Heart left ventricle (tissue), 16 donors: ENCODE measurements at regions not wholly inside any gene's neighbourhood (a gene's known extent, or its start where the extent isn't known, plus 50 kb on each side); places are given as distances from the start of the nearest gene placed in this dataset.

Source experiments
- ATAC-seq, 4 donors: fragments of 200-7000 bp; cut with Tn5 transposase; one replicate each; pipeline ENCODE4 v1.9.1; 2020 to 2022; ENCODE audit warnings: moderate library complexity in 4 of 4, mild to moderate bottlenecking in 3 of 4, moderate number of reproducible peaks in 1 of 4
- DNase-seq, 5 donors: peaks; one replicate each; pipeline ENCODE4 v3.0.0-alpha.2; 2020
- H3K27ac ChIP-seq, 12 donors: fragments of 200-600 bp; sonication (generic) in 4 of 12; one replicate each; pipeline versions ENCODE4 v1.5.0 to v1.8.0; 2016 to 2022; ENCODE audit warnings: mild to moderate bottlenecking in 2 of 12
- H3K27me3 ChIP-seq, 9 donors: fragments of 200-600 bp; sonication (generic) in 2 of 9; one replicate each; pipeline versions ENCODE4 v1.5.1 to v1.8.0; 2016 to 2022; ENCODE audit warnings: mild to moderate bottlenecking in 3 of 9
- H3K36me3 ChIP-seq, 9 donors: fragments of 200-600 bp; sonication (generic) in 2 of 9; one replicate each; pipeline versions ENCODE4 v1.5.0 to v1.8.0; 2018 to 2022; ENCODE audit warnings: mild to moderate bottlenecking in 2 of 9
- H3K4me1 ChIP-seq, 12 donors: fragments of 200-600 bp; sonication (generic) in 4 of 12; one replicate each; pipeline versions ENCODE4 v1.5.0 to v1.8.0; 2016 to 2022; ENCODE audit warnings: mild to moderate bottlenecking in 3 of 12
- H3K4me3 ChIP-seq, 12 donors: fragments of 200-600 bp; sonication (generic) in 4 of 12; one replicate each; pipeline versions ENCODE4 v1.5.0 to v1.8.0; 2017 to 2022; ENCODE audit warnings: mild to moderate bottlenecking in 9 of 12, moderate library complexity in 4 of 12
- H3K9me3 ChIP-seq, 12 donors: fragments of 200-600 bp; sonication (generic) in 4 of 12; one replicate each; pipeline versions ENCODE4 v1.5.0 to v1.8.0; 2016 to 2022; ENCODE audit warnings: mild to moderate bottlenecking in 1 of 12
- CTCF ChIP-seq, 12 donors: fragments of 200-600 bp; sonication (generic) in 4 of 12; IDR thresholded peaks; one replicate each; pipeline versions ENCODE4 v1.5.0 to v1.8.0; 2018 to 2022; ENCODE audit warnings: antibody characterized with exemption in 12 of 12, mild to moderate bottlenecking in 5 of 12
- POLR2A ChIP-seq, 2 donors: fragments of 450-650 bp; IDR thresholded peaks; one replicate each; pipeline ENCODE4 v1.6.1; 2017; ENCODE audit warnings: antibody characterized with exemption in 2 of 2, mild to moderate bottlenecking in 2 of 2, moderate library complexity in 2 of 2
- WGBS, 4 donors: extraction: QIAGEN DNeasy Blood & Tissue Kit in 2 of 4; methylation state at CpG; one replicate each; pipeline versions ENCODE4 v1.1.5 to v1.1.7; 2013 to 2018; 5-methylcytosine and 5-hydroxymethylcytosine counted together
- intact Hi-C, 10 donors: fragments of 100-400 bp; cut with DNase I; formaldehyde crosslinking; loops; one replicate each; pipeline versions ENCODE4 v1.11.1 to v1.14.2; 2022
- donor health status: ischemic (EF 13 %, LVEDD 7.1; RV severe dilation, severe dysfunction).
- donor health status: healthy with polysubstance abuse.
- donor health status: DM: no; HTN: yes; CAD: no.
- donor health status: DM: no; HTN: no; CAD: no.
- donor health status: ischemic (EF 25% LVEDD 6.9; RV normal size, moderate dysfunction).
- donor health status: ischemic (EF 25% LVEDD 5.7; RV mildly dilated, moderate dysfunction).
- donor health status: healthy.
- donor health status: DM: yes; HTN: yes; CAD: no.
- donor health status: ischemic (EF 35%, LVEDD 5.7; RV mildly dilated, moderate dysfunction).
- donor health status: nonischemic (EF 11% LVEDD 7.7; RV severe dilation, severe dysfunction).
- donor health status: DM: yes; HTN: yes; CAD: no.
- donor health status: PGD.
- donor health status: ischemic (EF 29% LVEDD 5.4; RV normal size, mild dysfunction).
- donor health status: nonischemic (EF 23%, LVEDD 6.1; RV moderate dilation, normal function).

DNA sequence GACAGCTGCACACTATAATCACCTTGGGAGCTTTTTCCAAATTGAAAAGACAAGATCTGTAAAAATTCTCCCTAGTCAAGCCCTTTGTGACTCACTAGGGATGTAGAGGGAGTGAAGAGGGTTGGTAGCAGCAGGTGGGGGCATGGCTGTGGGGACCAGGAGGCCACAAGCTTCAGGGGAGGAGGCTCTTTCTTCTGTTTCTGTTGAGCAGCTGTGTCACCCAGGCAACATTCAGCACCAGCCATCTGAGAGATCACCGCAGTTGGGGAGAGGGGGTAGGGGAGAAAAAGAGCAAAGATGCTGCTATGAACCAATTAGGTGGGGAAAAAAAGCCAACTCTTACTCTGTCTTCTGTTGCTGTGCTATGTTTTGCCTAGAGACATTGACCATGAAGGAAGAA is 352.3 kb upstream of the MEIS1 start:
- no peaks in the 10 kb centered on the region for H3K4me1 ChIP-seq
- peaks cover 0 to 3% (median 0%) of the 10 kb centered on the region in 9 donors for H3K27me3 ChIP-seq
- H3K36me3 ChIP-seq, result no peaks in the 10 kb centered on the region
- ATAC-seq (no peak), DNase-seq (no peak)
- H3K4me3 ChIP-seq, result no peak overlapping the region
- H3K27ac ChIP-seq, result no peak overlapping the region
- H3K9me3 ChIP-seq, result peaks cover 0 to 8% (median 0%) of the 10 kb centered on the region in 12 donors
- intact Hi-C loops, result no loop called here
- TF ChIP-seq POLR2A (IDR thresholded peaks at IDR 0.05), result no peak
- 44 to 84% (median 78%) methylated on average over 1 of the region's 1 CpG for WGBS, 4 donors

GRCh38 chr2:66080127-66080526 is 354.8 kb upstream of the MEIS1 start:
- H3K9me3 ChIP-seq, result no peaks in the 10 kb centered on the region
- no peak overlapping the region for H3K27ac ChIP-seq
- DNase-seq (no peak), ATAC-seq (no peak)
- WGBS, 4 donors, result 48 to 55% (median 51%) methylated on average over 5 of the region's 5 CpGs
- no peak for TF ChIP-seq POLR2A (IDR thresholded peaks at IDR 0.05)
- TF ChIP-seq CTCF (IDR thresholded peaks at IDR 0.05), result no peak
- peaks cover 0 to 3% (median 0%) of the 10 kb centered on the region in 9 donors for H3K27me3 ChIP-seq
- no peak overlapping the region for H3K4me3 ChIP-seq
- intact Hi-C loops, result no loop called here
- H3K4me1 ChIP-seq, result no peaks in the 10 kb centered on the region
- H3K36me3 ChIP-seq, result no peaks in the 10 kb centered on the region

DNA sequence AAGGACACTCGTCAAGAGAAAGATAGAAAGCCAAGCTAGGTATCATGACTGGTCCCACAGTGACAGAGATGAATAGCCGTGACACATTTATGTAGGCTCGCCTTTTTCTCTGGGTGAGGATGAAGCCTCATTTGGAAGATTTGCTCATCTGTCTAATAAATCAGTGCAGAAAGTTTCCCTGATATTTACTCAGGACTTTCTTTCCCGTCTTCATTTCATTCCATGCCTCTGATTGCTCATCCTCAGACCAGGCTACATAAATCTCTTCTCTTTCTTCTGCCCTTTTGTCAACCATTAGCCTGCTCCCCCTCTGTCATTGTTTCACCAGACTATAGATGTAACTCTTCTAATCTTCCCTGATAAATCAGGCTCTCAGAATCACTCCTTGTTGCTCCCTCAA is 361.8 kb upstream of the MEIS1 start:
- 81 to 91% (median 87%) methylated on average over 4 of the region's 4 CpGs for WGBS, 4 donors
- H3K27me3 ChIP-seq, result no peaks in the 10 kb centered on the region
- DNase-seq (no peak), ATAC-seq (no peak)
- no peaks in the 10 kb centered on the region for H3K36me3 ChIP-seq
- intact Hi-C loops, result no loop called here
- TF ChIP-seq POLR2A (IDR thresholded peaks at IDR 0.05), result no peak
- TF ChIP-seq CTCF (IDR thresholded peaks at IDR 0.05), result no peak
- H3K4me3 ChIP-seq, result no peak overlapping the region
- no peak overlapping the region for H3K27ac ChIP-seq
- no peaks in the 10 kb centered on the region for H3K9me3 ChIP-seq
- no peaks in the 10 kb centered on the region for H3K4me1 ChIP-seq

DNA sequence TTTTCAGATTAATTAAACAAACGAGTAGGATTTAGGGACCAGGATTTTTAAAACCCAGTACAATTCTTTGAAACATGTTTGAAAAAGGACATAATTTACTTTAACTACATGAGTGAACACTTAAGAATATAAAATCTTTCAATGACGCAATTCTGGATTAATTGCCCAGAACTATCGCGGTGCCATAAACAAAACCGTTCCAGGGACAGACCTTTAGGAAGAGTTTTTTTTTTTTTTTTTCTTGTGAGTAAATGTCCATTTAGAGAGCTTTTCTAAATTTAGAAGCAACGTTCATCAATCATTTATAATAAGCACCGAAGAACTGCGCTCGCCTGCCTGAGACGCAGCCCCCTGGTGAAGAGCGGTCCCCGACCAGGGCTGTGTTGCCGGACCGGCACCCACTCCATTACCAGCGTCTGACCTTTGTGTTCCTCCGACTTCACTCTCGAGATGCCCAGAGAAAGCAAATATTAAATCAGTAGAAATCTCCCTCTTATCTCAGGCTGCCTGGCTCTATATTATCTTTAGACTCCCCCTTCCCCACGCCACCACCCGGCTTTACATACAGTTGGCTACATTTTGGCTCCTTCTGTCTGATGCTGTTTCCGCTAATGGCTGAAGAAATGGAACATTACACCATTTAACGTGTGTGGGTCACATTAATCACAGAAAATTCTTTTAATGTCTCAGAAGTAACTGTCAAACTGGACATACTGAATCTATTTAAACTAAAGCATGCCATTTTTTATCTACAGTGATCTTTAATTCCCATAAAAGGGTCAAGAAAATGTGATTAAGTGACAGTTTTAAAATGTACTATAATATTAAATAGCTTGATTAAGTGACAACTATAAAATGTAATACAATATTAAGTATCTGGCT is 364.0 kb upstream of the MEIS1 start:
- 77 to 83% (median 80%) methylated on average over 21 of the region's 21 CpGs for whole genome bisulfite sequencing, 4 donors
- Histone ChIP-seq H3K9me3 (no peaks in the 10 kb centered on the region), H3K27me3 (no peaks in the 10 kb centered on the region), H3K4me3 (no peak overlapping the region), H3K4me1 (no peaks in the 10 kb centered on the region), H3K27ac (no peak overlapping the region), H3K36me3 (no peaks in the 10 kb centered on the region)
- TF ChIP-seq POLR2A (IDR thresholded peaks at IDR 0.05) (no peak), CTCF (IDR thresholded peaks at IDR 0.05) (no peak)
- intact Hi-C loops, result no loop called here
- DNase-seq (no peak), ATAC-seq (no peak)
